HT1080 (cell line): ENCODE measurements at regions not wholly inside any gene's neighbourhood (a gene's known extent, or its start where the extent isn't known, plus 50 kb on each side); places are given as distances from the start of the nearest gene placed in this dataset.
"Not testable (repeated sequence)": the region's sequence is repeated elsewhere in the genome, so short reads cannot be mapped to it uniquely, and the experiment has no call there.

Experiments used
- DNase-seq: peaks from one replicate; pipeline ENCODE4 v3.0.0-alpha.2; 2015; ENCODE audit warnings: low read depth

DNA sequence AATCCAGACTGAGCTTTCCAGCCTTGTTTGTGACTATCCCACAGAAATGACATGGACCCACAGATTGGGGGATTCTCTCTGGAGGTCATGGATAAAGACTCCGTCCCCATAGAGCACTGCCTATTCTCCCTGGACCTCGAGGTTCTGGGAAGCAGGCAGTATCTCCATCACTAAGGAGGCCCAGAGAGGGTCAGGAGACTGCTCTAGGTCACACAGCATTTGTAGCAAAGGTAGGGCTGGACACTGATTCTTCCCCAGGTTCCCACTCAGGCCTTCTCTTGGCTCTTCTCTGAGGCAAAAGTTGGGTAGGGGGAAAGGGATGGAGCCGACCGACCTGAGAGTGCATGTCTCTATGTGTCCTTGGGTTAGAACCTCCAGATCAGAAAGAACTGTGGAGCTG is 80.9 kb downstream of the PTPRS start:
- no peak for DNase-seq

DNA sequence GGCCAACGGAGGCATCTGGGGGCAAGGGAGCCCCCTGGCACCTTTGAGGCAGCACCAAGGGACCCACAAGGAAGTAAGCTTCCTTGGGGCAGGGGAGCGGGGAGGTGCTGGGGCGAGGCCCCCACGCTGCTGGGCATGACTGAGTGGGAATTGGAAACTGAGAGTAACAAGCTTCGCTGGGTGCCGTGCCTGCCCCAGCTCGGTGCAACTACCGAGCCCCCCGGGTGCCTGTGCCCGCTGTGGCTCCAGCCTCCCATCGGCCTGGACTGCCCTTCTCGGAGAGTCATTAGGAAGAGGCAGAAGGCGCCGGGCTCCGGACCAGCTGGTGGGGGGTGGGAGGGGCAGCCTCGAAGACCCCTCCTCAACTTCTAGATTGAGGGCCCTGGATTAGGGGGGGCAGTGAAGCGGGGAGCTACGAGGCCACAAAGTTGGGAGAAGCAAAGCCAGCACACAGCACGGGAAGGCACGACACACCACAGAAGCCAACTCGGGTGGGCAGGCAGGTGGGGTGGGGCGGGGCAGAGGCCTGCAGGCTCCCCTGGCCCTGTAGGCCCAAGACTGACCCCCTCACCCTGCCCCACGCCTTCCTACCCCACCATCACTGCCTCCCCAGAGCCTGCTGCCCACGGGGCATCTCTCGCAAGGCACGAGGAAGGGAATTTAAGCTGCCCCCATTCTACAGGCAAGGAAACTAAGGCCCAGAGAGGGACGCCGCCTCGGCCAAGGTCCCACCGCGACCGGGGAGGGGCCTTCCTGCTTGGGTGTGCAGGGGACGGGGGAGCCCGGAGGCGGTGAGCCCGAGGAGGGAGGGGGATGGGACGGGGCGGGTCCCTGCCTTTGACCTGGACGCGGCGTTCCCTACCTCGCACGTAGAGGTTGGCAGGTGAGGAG is 83.2 kb downstream of the PTPRS start:
- DNase-seq: no peak

DNA sequence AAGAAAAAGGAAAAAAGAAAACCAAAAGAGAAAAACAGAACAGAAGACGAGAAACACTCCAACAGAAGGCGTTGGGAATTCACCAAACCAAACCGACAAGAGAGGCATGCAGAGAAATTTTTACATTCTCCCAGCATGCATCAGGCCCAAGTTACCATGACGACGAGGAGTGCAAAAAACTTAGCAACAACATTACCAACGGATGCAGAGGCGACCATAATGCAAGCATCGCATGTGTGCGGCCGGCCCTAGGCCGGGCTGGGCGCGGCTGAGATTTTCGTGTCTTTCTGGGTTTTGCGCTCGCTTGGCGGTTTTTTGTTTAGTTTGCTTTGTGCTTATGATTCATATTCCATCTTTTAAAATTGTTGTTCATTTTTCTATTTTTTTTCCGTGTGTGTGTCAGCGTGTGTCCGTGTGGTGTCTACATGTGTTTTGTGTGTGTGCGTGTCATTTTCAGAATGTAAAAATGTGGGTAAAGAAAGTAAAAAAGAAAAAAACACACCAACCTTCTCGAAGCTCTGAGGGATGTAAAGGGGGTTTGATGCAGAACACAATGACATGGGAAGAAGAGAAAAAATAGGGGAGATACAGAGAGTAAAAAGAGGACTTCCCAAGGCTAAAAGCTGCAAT is 84.9 kb downstream of the PTPRS start:
- DNase-seq: no peak

DNA sequence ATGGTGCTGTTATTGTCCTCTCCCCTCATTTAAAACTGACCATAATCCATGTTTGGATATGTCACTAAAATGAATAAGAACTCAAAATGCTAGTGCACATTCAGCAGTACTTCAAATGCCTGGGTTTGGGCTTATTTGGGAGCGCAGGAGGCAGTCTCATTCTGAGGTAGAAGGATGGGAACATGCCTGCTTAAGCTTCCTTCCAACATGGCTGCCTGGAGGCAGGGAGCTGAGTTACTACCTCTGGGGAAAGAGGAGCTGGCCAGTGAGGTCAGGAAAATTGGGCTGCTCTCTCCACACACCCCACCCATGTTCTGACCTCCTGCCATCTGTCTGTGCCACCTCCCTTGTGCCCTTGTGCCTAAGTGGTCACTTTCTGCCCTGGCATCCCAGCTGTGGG is 85.7 kb downstream of the PTPRS start:
- no peak for DNase-seq

DNA sequence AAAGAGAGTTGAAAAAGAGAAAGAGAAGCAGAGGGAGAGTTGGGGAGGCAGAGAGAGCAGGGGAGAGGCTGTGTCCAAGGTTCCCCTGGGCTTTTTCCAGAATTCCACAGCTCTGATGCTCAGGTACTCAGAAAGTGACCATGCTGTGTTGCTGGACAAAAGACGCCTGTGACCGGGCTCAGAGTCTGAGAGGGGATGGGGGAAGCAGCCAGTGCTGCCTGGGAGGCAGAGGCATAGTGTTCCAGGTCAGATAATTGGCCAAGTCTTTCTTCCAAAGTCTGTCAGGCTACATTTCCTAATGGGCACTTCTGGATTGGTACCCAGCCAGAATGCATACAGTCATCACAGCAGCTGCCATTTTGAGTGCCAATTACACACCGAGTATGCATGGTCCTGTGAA is 86.1 kb downstream of the PTPRS start:
- no peak for DNase-seq

DNA sequence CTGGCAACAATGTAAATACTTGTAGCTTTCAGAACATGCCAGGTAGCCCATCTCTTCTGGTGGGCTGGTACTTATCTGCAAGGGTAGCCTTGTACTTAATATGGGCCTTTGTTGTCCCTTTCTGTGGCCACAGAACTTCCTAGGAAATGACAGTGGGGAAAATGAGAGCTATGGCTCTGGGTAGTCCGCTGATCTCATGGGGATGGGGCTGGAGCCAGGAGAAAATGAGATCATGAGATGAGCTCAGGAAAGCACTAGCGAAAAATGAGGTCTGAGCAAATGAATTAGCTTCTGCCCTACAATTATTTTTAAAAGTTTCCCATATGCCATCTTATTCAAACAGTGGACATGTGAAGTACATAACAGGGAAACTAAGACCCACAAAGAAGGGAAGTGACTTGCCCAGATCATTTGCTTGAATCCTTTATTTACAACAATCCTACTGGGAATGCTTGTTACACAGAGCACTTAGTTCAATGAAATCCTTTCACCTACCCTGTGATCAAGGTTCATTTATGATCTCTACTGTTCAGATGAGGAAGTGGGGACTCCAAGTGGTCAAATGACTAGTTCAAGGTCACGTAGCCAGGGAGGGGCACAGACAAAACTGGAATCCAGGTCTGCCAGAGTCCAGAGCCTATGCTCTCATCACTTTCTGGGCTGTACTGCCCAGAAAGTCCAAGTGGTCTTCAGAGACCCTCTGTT is 87.1 kb downstream of the PTPRS start:
- DNase-seq: no peak

DNA sequence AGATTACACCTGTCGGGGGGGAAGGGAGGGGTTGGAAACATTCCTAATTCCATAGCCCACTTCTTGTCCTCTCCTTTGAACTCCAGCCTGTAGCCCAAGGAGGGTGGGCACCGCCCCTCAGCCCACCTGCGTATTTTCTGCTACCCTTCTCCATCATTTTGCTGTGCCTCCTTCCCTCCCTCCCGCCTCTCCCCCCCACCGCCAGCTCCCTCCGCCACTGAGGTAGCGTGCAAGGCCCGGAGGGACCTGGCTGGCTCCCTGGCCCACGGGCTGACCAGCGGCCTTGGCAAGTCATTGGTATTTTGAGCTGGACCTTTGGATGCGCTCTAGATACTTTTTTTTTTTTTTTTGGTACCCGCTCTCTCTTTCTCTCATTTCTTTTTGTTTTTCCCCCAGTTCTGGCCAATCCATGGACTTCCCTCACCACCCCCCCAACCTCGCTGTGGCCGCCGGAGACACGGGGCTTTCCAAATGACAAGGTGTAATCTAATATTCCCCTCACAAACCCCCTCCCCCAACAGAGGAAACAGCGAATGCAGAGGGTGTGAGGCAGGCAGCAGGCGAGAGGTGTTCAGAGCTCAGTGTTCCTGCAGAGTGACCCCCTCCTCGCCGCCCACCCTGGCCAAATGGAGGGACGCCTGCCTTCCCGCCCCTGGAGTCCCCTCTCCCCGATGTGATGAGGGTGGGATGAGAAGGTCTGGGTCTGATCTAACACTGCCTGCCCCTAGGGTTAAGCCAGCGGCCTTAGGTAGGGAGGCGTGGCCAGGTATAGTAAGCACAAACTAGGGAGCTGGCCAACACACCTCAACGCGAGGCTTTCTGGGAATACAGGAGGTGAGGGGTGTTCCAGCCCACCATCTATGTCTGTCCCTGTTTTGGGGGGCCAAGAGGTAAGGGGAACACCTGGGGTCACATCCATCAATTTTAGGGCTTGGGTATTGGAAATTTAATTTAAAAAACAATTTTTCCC is 89.2 kb downstream of the PTPRS start:
- DNase-seq: no peak

DNA sequence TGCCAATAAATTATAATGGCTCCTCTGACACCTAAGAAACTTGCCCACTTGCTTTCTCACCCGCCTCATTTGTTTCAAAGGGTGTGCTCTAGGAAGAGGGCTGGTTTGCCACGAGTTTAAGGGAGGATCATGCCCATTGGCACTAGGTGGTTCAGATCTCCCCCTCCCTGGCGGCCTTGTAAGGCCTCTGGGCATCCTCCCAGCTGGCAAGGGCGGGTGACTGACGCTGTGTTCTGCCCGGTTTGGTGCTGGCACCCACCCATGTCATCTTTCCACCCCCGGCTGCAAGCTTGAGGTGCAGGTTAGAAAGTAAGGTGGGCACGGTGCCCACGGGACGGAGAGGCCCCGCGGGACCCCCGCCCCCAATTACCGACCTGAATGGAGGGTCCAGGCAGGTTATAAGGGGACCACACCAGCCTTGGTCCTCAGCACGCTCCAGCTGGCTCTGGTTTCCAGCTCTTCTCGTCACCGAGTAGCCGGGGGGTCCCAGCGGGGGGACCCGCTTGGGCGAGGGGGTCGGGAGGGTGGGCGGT is 90.4 kb downstream of the PTPRS start:
- DNase-seq: no peak

DNA sequence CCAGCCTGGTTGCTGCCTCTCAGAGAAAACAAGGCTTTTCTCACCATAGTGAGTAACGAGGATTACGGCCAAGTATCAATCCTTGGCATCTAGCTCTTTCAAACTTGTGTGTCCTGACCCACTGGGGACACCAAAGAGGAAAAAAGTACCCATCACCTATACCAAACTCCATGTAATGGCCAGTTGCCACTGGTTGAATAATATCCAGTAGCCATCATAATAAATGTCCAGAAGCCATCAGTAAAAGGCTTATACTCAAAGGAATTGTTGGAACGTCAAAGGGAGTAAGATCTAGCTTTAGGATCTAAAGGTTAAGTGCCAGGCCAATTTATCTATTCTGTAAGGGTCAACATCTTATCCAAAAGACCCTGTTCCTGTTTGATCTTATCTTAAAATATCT is 91.1 kb downstream of the PTPRS start:
- no peak for DNase-seq

DNA sequence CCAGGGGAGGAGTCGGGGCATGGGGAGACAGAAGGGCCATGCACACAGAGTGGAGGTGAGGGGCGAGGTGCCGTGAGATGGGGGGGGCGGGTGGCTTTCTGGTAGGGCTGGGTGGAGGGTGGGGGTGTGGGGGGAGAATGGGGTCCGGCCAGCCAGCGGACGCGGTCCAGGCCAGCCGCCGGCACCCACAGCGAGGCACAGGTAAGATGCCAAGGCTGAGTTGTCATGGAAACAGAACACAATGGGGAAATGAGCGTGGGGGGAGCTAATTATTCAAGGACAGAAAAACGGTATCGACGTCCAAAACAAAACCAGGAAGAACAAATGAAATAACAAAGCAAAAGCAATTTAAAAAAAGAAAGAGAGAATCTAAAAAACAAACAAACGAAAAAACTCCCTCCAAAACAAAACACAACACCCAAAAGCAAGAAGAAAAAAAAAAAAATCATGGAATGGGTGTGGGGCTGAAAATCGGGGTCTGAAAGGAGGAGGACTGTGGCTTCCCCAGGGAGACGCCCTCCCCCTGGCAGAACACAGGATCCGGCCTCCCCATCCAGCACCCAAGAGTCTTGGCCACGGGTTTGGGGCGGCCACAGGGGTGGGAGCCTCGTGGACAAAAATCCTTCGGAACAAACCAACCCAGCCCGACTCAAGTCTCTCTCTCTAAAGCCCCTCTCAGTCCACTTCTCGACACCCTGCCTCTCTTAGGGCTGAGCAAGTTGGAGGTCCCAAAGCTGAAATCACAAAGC is 92.5 kb downstream of the PTPRS start:
- no peak for DNase-seq

DNA sequence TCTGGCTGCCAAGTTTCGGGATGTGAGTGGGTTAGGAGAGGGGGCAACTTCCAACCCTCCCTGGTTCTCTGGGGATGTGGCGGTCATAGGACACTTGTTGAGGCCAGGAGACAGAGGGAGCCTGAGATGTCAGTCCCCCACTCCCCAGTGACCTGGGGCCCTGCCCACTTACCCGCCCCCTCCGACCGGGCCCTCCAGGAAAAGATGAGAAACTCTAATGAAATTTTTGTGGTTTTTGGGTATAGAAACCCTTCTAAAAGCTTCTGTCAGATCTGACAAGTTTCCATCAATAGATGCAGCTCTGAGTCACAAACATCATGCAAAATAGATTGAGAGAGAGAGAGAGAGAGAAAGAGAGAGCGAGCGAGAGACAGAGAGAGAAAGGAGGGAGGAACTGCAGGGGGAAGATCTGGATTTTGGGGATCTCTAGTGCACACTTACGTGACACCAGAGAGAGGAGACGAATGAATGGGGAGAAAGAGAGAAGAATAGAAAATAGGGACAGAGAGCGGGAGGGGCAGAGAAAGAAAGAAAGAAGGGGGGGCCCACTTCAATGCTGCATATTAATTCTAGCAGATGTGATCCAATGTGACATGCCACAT is 94.0 kb downstream of the PTPRS start:
- no peak for DNase-seq

DNA sequence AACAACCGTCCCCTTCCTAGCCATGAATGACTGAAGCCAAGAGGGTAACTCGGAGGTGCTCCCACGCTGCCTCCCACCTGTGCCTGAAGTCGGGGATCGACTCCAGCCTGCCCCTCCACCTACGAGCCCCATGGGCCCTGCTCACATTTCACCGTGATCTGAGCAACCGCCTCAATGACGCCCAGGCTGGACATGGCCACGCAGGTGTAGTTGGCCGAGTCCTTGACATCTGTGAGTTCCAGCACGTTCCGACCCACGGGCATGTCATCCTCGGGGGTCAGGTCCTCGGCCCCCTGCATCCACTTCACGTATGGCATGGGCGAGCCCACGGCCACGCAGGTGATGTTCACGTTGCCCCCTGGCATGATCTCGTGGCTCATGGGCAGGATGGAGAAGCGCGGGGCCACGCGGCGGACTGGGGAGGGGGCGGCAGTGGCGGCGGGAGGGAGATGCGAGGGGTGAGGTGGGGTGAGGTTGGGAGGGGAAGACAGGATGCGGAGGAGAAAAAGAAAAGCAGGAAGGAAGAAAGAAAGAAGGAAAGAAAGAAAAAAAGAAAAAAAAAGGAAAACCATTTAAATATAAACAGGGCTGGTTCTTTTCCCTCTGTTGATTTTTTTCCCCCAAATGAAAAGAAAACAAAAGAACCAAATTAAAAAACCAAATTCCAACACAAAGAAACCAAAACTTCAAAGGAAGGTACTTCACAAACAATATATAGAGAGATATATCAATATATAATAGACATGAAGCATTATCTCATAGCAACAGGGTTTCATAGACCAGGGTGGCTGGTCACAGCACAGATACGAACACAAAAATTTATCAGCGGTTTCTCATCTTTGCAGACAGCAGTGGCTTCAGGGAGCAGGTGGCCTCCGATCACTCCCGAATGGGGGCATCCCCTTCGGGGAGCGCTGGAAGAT is 94.7 kb downstream of the PTPRS start:
- DNase-seq: no peak

DNA sequence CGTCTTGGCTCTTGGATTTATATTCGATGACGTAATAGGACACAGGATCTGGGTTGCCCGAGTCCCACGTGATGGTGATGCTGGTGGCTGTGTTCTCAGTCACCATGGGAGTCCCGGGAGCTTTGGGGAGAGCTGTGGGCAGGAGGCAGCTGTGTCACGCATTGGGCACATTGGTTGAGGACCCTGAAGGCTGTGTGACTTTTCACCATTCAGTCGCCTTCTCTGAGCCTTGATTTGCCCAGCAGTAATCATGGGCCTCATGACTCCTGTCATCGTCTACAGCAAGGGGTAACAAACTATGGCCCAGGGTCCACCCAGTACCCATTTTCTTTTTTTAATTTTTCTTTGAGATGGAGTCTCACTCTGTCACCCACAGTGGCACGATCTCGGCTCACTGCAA is 96.3 kb downstream of the PTPRS start:
- DNase-seq: no peak

DNA sequence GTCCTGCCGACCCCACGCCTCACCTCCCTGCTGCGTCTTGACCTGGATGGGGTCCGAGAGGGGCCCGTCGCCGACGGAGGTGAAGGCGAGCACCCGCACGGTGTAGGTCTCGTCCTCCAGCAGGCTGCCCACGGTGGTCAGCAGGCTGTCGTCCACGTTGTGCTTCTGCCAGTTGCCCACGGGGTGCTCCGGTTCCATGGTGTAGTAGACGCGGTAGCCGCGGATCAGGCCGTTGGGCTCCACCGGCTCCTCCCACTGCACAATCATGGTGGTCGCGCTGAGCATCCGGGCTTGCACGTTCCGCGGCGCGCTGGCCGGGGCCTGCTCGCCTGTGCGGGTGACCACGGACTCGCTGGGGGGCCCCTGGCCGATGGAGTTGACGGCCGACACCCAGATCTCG is 96.7 kb downstream of the PTPRS start:
- DNase-seq: no peak

DNA sequence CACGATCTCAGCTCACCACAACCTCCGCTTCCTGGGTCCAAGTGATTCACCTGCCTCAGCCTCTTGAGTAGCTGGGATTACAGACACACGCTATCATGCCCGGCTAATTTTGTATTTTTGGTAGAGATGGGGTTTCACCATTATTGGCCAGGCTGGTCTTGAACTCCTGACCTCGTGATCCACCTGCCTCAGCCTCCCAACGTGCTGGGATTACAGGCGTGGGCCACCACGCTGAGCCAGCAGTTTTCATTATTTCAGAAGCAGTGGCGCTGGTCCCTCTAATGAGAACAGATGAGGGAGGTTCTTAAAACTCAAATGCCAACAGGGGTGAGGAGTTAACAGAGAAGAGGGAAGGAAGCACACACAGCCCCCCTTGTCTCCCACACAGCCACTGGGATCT is 98.7 kb downstream of the PTPRS start:
- not testable (repeated sequence) for DNase-seq

DNA sequence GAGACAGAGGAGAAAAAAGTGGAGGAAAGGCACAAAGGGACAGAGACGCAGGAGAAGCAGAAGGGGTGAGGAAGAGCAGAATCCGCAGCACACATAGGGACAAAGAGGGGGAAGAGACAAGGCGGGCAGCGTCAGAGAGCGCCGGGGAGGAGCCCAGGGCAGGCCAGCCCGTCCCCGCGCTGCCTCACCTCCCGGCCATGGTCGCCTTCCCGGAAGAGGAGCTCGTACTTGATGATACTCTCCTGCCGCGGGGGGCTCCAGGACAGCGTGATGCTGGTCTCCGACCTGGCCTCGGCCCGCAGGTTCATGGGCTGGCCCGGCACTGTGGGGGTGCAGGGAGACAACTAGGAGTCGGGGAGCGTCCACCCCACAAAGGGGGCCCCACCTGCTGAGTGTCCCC is 100.6 kb downstream of the PTPRS start:
- no peak for DNase-seq

DNA sequence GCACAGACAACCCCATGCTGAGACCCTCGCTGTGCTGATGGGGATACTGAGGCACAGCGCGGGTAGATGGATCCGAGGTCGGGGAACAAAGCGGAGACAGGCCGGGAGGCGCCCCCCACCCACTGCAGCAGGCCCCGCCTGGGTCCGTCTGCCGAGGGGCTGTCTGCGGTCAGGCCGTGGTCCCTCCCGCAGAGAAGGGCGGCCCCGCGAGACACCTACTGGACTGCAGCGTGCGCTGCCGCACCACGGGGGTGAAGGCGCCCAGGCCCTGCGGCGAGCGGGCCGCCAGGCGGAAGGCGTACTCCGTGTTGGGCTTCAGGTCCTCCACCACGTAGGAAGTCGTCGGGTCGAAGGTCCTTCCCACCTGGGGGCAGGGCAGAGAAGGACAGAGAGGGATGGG is 101.9 kb downstream of the PTPRS start:
- DNase-seq: no peak

DNA sequence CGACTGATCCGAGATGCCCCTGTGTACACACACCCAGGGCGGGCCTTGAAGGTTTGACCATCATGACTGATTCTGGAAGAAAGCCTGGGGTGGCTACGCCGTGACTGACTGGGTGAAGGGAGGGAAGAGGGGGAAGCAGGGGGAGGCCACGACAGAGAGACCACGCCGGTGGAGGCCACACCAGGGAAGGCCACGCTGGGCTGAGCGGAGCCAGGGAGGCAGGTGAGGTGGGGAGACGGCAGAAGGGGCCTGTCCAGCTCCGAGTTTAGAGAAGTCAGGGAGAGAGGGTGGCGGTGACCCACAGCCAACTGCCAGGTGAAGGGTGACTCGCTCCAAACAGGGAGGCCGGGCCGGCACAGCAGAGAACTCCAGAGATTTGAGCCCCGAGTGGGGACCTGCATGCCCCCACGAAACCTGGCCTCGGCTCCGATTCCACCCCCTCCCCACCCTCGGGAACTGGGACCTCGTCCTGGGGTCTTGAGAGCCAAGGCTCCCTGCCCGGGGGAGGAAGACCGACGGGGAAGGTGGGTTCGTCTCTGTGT is 102.6 kb downstream of the PTPRS start:
- no peak for DNase-seq
